Heart left ventricle (tissue), 13 donors: ENCODE measurements at regions not wholly inside any gene's neighbourhood (a gene's known extent, or its start where the extent isn't known, plus 50 kb on each side); places are given as distances from the start of the nearest gene placed in this dataset.

Source experiments
- CTCF ChIP-seq, 12 donors: fragments of 200-600 bp; sonication (generic) in 4 of 12; IDR thresholded peaks; one replicate each; pipeline versions ENCODE4 v1.5.0 to v1.8.0; 2018 to 2022; ENCODE audit warnings: antibody characterized with exemption in 12 of 12, mild to moderate bottlenecking in 5 of 12
- POLR2A ChIP-seq, 2 donors: fragments of 450-650 bp; IDR thresholded peaks; one replicate each; pipeline ENCODE4 v1.6.1; 2017; ENCODE audit warnings: antibody characterized with exemption in 2 of 2, mild to moderate bottlenecking in 2 of 2, moderate library complexity in 2 of 2
- donor health status: ischemic (EF 13 %, LVEDD 7.1; RV severe dilation, severe dysfunction).
- donor health status: DM: no; HTN: yes; CAD: no.
- donor health status: DM: no; HTN: no; CAD: no.
- donor health status: ischemic (EF 25% LVEDD 6.9; RV normal size, moderate dysfunction).
- donor health status: ischemic (EF 25% LVEDD 5.7; RV mildly dilated, moderate dysfunction).
- donor health status: ischemic (EF 35%, LVEDD 5.7; RV mildly dilated, moderate dysfunction).
- donor health status: nonischemic (EF 11% LVEDD 7.7; RV severe dilation, severe dysfunction).
- donor health status: DM: yes; HTN: yes; CAD: no.
- donor health status: PGD.
- donor health status: ischemic (EF 29% LVEDD 5.4; RV normal size, mild dysfunction).
- donor health status: nonischemic (EF 23%, LVEDD 6.1; RV moderate dilation, normal function).

GRCh38 chr20:57001126-57001767 is 265.2 kb downstream of the BMP7 start:
- TF ChIP-seq POLR2A (IDR thresholded peaks at IDR 0.05) (no peak), CTCF (IDR thresholded peaks at IDR 0.05) (no peak)
